Activated CD4-positive, alpha-beta T cell treated with anti-CD3 and anti-CD28 coated beads for 48 hours (primary cell): ENCODE measurements at regions not wholly inside any gene's neighbourhood (a gene's known extent, or its start where the extent isn't known, plus 50 kb on each side); places are given as distances from the start of the nearest gene placed in this dataset.
"Not testable (repeated sequence)": the region's sequence is repeated elsewhere in the genome, so short reads cannot be mapped to it uniquely, and the experiment has no call there.

Source experiments
- DNase-seq: peaks from one replicate; pipeline ENCODE4 v3.0.0-alpha.2; 2020

GRCh38 chr3:38964646-38965045 is 87.1 kb downstream of the SCN11A start:
- DNase-seq = no peak

GRCh38 chr3:38964204-38964603 is 87.5 kb downstream of the SCN11A start:
- no peak for DNase-seq

DNA sequence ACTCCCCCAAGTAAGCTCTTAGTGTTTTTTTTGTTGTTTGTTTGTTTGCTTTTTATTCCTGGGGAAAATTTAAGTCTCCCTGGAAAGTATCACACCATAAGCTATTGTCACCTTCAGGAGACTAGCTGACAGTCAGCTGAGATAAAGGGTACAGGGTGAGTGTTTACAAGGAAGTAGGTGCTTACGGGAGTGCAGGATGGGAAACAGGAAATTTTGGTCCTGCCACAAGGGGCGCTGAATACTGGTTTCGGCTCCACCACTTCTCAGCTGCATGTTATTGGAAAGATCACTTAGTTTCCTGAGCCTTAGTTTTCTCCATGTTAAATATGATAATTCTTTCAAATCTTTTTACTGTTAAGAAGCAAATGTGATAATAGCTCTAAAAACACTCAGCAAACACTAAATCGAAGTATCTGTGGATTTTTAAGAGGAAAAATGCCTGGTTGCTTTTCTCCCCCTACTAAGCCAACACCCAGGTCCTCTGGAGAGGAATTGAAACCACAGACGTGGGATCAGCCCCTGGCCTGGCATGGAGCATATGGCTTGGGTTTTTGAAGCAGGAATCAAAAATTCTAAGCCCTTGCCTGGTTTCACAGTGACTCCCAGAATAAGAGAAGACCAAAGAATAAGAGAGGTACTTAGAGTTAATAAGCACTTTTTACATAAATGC is 90.7 kb downstream of the SCN11A start:
- DNase-seq = peak; percentile 42

- DNase-seq = no peak
Measured at GRCh38 chr3:38960042-38960622, 91.6 kb downstream of the SCN11A start.

DNA sequence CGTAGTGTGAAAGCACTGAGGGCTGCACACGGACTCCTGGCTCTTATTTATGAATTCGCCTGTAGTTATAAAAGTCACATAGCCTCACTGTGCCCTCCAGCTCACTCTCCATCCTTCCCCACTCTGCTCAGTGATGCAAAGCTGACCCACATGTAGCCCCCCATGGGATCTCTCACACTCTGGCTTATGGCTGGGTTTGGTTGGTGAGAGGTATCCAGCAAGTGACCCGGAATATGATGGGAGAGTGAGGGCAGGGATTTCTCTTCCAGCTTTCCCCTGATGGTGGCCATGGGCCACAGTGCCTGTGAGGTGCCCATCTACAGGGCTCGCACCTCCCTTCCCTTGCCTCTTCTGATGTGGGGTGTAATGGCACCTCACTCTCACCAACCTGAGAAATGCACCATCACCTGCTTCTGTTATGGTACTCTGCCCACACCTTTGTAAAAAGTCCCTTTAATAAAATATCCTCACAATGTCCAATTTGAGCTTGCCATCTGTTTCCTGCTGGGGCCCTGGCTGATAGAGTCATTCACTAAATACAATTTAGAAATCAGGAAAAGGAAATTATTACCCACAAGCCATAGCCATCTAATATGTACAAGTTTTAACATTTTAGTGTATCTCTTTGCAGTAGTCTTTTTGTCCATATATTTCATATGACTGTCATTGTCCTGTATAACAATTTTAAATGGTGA is 93.6 kb downstream of the SCN11A start:
- DNase-seq = no peak

GRCh38 chr3:38957296-38957695 is 94.4 kb downstream of the SCN11A start:
- no peak for DNase-seq

DNA sequence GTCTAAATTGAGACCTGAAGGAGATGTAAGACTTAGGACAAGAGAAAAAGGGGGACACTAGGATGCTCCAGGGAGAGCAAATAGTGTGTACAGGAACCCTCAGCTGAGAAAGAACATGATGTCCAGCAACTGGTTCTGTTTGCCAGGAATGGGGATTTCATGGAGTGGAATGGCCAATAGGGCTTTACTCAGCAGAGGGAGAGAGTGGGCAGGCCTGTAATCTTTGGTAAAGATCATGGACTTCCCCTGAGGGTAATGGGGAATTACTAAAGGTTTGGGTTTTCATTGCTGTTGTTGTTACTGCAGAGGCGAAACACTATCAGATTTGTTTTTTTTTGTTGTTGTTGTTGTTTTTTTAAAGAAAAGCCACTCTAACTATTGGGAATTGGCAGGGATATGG is 99.0 kb downstream of the SCN11A start:
- DNase-seq = no peak

DNA sequence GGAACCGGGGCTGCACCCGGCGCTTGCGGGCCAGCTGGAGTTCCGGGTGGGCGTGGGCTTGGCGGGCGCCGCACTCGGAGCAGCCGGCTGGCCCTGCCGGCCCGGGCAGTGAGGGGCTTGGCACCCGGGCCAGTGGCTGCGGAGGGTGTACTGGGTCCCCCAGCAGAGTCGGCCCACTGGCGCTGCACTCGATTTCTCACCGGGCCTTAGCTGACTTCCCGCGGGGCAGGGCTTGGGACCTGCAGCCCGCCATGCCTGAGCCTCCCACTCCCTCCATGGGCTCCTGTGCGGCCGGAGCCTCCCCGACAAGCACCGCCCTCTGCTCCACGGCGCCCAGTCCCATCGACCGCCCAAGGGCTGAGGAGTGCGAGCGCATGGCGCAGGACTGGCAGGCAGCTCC is 100.6 kb downstream of the SCN11A start:
- not testable (repeated sequence) for DNase-seq

- no peak for DNase-seq
Measured at GRCh38 chr3:38950581-38950980, 101.2 kb downstream of the SCN11A start.

DNA sequence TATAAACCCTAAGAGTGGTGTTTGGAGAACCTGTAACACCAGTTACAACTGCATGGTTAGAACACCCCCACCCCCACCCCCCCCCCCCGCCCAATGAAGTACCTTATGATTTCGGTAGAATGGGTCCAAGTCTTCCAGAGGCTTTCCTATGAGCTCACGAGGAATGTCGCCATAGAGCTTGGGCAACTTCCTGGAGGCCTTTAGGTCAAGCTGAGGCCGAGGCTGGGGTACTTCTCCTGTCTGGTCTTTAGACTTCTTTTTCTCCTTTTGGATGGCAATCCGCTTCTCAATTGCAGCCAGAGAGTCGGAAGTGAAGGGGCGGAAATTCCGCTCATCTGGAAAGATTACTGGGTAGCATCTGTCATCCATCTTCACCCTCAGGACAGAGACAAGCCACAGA is 101.8 kb downstream of the SCN11A start:
- DNase-seq = no peak

DNA sequence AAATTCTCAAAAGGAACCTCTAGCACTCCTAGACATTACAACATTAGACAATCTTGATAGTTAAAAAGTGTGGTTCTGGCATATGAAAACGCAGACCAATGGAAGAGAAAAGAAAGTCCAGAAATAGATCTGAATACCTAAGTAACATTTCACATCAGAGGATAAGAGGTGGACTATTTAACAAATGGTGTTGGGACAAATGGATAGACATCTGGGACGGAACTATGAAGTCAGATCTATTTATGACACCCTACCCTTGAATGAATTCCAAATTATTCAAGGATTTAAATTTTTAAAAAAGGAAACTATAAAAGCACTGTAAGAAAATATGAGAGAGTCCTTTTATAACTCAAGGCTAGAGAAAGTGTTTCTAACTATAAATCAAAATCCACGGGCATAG is 111.3 kb downstream of the SCN11A start:
- no peak for DNase-seq

- no peak for DNase-seq
Measured at GRCh38 chr3:38925351-38925750, 109.3 kb upstream of the SCN10A start.

- DNase-seq = no peak
Measured at GRCh38 chr3:38916706-38917105, 100.7 kb upstream of the SCN10A start.

- DNase-seq = no peak
Measured at GRCh38 chr3:38907426-38907825, 91.4 kb upstream of the SCN10A start.

DNA sequence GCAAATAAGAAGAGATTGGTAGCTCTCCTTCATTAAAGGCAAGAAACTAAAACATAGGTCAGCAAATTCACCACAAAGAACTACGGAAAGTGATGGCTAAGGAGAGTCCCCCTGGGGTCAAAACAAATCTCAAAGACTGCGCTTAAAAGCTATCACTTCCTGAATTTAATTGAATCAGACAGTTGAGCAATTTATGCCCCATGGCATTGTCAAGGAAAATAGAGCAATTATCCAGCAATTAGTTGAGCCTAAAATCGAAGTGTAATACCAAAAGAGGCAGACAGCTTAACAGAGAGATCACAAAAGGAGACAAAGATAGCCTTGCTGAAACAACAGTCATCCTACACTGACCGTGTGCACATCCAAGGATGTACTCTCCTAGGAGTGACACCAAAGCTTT is 74.4 kb upstream of the SCN10A start:
- DNase-seq = no peak

- DNase-seq = no peak
Measured at GRCh38 chr3:38878646-38879045, 62.6 kb upstream of the SCN10A start.
